HL-60 (cell line): ENCODE measurements at regions not wholly inside any gene's neighbourhood (a gene's known extent, or its start where the extent isn't known, plus 50 kb on each side); places are given as distances from the start of the nearest gene placed in this dataset.

Experiments used
- GABPA ChIP-seq: IDR thresholded peaks from 2 replicates; pipeline ENCODE4 v1.6.1; 2012; ENCODE audit warnings: low read depth
- POLR2AphosphoS5 ChIP-seq: IDR thresholded peaks from 2 replicates; pipeline ENCODE4 v1.6.1; 2012; ENCODE audit warnings: low read depth
- SPI1 ChIP-seq: IDR thresholded peaks from 2 replicates; pipeline ENCODE4 v1.6.1; 2012; ENCODE audit warnings: low read depth, mild to moderate bottlenecking, borderline replicate concordance
- TF ChIP-seq, protein P1 (sequence below): IDR thresholded peaks from one replicate; pipeline ENCODE4 v1.5.1; 2011; ENCODE audit warnings: low read length, control low read depth, inconsistent platforms; ENCODE audit not compliant: insufficient read depth
- TF ChIP-seq, protein P2 (sequence below): IDR thresholded peaks from 2 replicates; pipeline ENCODE4 v1.6.1; 2012; ENCODE audit warnings: low read depth; ENCODE audit not compliant: insufficient replicate concordance

GRCh38 chr15:81887912-81888311, 157.9 kb downstream of the MEX3B start:
- TF ChIP-seq POLR2AphosphoS5, result no peak
- TF ChIP-seq SPI1, result no peak
- TF ChIP-seq, protein P1, sequence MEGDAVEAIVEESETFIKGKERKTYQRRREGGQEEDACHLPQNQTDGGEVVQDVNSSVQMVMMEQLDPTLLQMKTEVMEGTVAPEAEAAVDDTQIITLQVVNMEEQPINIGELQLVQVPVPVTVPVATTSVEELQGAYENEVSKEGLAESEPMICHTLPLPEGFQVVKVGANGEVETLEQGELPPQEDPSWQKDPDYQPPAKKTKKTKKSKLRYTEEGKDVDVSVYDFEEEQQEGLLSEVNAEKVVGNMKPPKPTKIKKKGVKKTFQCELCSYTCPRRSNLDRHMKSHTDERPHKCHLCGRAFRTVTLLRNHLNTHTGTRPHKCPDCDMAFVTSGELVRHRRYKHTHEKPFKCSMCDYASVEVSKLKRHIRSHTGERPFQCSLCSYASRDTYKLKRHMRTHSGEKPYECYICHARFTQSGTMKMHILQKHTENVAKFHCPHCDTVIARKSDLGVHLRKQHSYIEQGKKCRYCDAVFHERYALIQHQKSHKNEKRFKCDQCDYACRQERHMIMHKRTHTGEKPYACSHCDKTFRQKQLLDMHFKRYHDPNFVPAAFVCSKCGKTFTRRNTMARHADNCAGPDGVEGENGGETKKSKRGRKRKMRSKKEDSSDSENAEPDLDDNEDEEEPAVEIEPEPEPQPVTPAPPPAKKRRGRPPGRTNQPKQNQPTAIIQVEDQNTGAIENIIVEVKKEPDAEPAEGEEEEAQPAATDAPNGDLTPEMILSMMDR, result no peak
- no peak for TF ChIP-seq GABPA
- TF ChIP-seq, protein P2, sequence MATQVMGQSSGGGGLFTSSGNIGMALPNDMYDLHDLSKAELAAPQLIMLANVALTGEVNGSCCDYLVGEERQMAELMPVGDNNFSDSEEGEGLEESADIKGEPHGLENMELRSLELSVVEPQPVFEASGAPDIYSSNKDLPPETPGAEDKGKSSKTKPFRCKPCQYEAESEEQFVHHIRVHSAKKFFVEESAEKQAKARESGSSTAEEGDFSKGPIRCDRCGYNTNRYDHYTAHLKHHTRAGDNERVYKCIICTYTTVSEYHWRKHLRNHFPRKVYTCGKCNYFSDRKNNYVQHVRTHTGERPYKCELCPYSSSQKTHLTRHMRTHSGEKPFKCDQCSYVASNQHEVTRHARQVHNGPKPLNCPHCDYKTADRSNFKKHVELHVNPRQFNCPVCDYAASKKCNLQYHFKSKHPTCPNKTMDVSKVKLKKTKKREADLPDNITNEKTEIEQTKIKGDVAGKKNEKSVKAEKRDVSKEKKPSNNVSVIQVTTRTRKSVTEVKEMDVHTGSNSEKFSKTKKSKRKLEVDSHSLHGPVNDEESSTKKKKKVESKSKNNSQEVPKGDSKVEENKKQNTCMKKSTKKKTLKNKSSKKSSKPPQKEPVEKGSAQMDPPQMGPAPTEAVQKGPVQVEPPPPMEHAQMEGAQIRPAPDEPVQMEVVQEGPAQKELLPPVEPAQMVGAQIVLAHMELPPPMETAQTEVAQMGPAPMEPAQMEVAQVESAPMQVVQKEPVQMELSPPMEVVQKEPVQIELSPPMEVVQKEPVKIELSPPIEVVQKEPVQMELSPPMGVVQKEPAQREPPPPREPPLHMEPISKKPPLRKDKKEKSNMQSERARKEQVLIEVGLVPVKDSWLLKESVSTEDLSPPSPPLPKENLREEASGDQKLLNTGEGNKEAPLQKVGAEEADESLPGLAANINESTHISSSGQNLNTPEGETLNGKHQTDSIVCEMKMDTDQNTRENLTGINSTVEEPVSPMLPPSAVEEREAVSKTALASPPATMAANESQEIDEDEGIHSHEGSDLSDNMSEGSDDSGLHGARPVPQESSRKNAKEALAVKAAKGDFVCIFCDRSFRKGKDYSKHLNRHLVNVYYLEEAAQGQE, result no peak
